Gastroesophageal sphincter (tissue), 4 donors: ENCODE measurements at regions not wholly inside any gene's neighbourhood (a gene's known extent, or its start where the extent isn't known, plus 50 kb on each side); places are given as distances from the start of the nearest gene placed in this dataset.
A peak's percentile ranks its signal among the peaks of the same experiment; 100 is the strongest.

ENCODE experiments used
- ATAC-seq: fragments of 150-250 bp; one replicate; pipeline ENCODE4 v1.9.1; 2016; ENCODE audit warnings: mild to moderate bottlenecking, moderate library complexity
- H3K27ac ChIP-seq, 4 donors: fragments of 200-600 bp; sonication (generic) in 3 of 4; 1 replicate in 3 of 4; 2 replicates in 1 of 4; pipeline ENCODE4 v1.5.1; 2016 to 2019
- H3K27me3 ChIP-seq: fragments of 200-600 bp; sonication (generic); one replicate; pipeline ENCODE4 v1.5.1; 2019
- H3K36me3 ChIP-seq, 2 donors: fragments of 200-600 bp; sonication (generic); one replicate each; pipeline ENCODE4 v1.5.1; 2019; ENCODE audit warnings: control low read depth in 1 of 2
- H3K4me1 ChIP-seq, 3 donors: fragments of 200-600 bp; sonication (generic); 1 replicate in 2 of 3; 2 replicates in 1 of 3; pipeline ENCODE4 v1.5.1; 2016 to 2019; ENCODE audit warnings: control low read depth in 2 of 3
- H3K4me3 ChIP-seq, 2 donors: fragments of 200-600 bp; sonication (generic); one replicate each; pipeline ENCODE4 v1.5.1; 2019; ENCODE audit warnings: mild to moderate bottlenecking in 1 of 2, moderate library complexity in 1 of 2
- H3K9me3 ChIP-seq, 3 donors: fragments of 200-600 bp; sonication (generic); one replicate each; pipeline ENCODE4 v1.5.1; 2017 to 2019; ENCODE audit warnings: control low read depth in 2 of 3
- CTCF ChIP-seq, 4 experiments: fragments of 200-600 bp in 2 of 4; fragments of 450-650 bp in 2 of 4; sonication (generic) in 1 of 4; IDR thresholded peaks; one replicate each; pipeline ENCODE4 v1.5.1; 2017 to 2019; ENCODE audit warnings: antibody characterized with exemption in 4 of 4, mild to moderate bottlenecking in 2 of 4, moderate library complexity in 2 of 4
- EP300 ChIP-seq: sonication (generic); formaldehyde crosslinking; IDR thresholded peaks from one replicate; pipeline ENCODE4 v1.6.1; 2017; ENCODE audit warnings: antibody characterized with exemption, mild to moderate bottlenecking
- POLR2A ChIP-seq, 2 donors: fragments of 450-650 bp; IDR thresholded peaks; one replicate each; pipeline ENCODE4 v1.6.1; 2017; ENCODE audit warnings: antibody characterized with exemption in 2 of 2, mild to moderate bottlenecking in 2 of 2, moderate library complexity in 1 of 2
- POLR2AphosphoS5 ChIP-seq: sonication (generic); formaldehyde crosslinking; IDR thresholded peaks from one replicate; pipeline ENCODE4 v1.6.1; 2017; ENCODE audit warnings: antibody characterized with exemption
- WGBS, 2 donors: methylation state at CpG; one replicate each; pipeline ENCODE4 v1.1.5; 2018; ENCODE audit warnings: low coverage in 1 of 2; 5-methylcytosine and 5-hydroxymethylcytosine counted together

GRCh38 chr2:180255981-180256380, 248.9 kb upstream of the CWC22 start:
- Histone ChIP-seq H3K4me3 (no peak overlapping the region), H3K36me3 (no peaks in the 10 kb centered on the region), H3K27ac (no peak overlapping the region), H3K4me1 (no peaks in the 10 kb centered on the region), H3K9me3 (no peaks in the 10 kb centered on the region), H3K27me3 (no peaks in the 10 kb centered on the region)
- ATAC-seq = no peak
- WGBS, 2 donors = 67 to 100% methylated on average over 1 of the region's 1 CpG
- no peak for TF ChIP-seq EP300
- TF ChIP-seq POLR2A (IDR thresholded peaks at IDR 0.05) = no peak
- no peak for TF ChIP-seq CTCF (IDR thresholded peaks at IDR 0.05)
- no peak for TF ChIP-seq POLR2AphosphoS5

GRCh38 chr2:180254872-180255271, 247.8 kb upstream of the CWC22 start:
- H3K27ac ChIP-seq = no peak overlapping the region
- WGBS, 2 donors = 57 to 58% methylated on average over 1 of the region's 1 CpG
- no peak overlapping the region for H3K4me3 ChIP-seq
- no peaks in the 10 kb centered on the region for H3K9me3 ChIP-seq
- no peaks in the 10 kb centered on the region for H3K36me3 ChIP-seq
- no peak for ATAC-seq
- no peaks in the 10 kb centered on the region for H3K27me3 ChIP-seq
- H3K4me1 ChIP-seq = no peaks in the 10 kb centered on the region
- TF ChIP-seq POLR2A (IDR thresholded peaks at IDR 0.05) (no peak), POLR2AphosphoS5 (no peak), EP300 (no peak), CTCF (IDR thresholded peaks at IDR 0.05) (no peak)

- no peak overlapping the region for H3K27ac ChIP-seq
- H3K27me3 ChIP-seq = no peaks in the 10 kb centered on the region
- WGBS, 2 donors = 52 to 78% methylated on average over 2 of the region's 2 CpGs
- no peaks in the 10 kb centered on the region for H3K36me3 ChIP-seq
- TF ChIP-seq CTCF (IDR thresholded peaks at IDR 0.05) (no peak), EP300 (no peak), POLR2AphosphoS5 (no peak), POLR2A (IDR thresholded peaks at IDR 0.05) (no peak)
- no peak overlapping the region for H3K4me3 ChIP-seq
- peak; percentile 25 for ATAC-seq
- no peaks in the 10 kb centered on the region for H3K9me3 ChIP-seq
- no peaks in the 10 kb centered on the region for H3K4me1 ChIP-seq
These were observed 240.6 kb upstream of the CWC22 start for GRCh38 chr2:180247658-180248057.

GRCh38 chr2:180246268-180246667, 239.2 kb upstream of the CWC22 start:
- TF ChIP-seq EP300 (no peak), POLR2A (IDR thresholded peaks at IDR 0.05) (no peak), POLR2AphosphoS5 (no peak), CTCF (IDR thresholded peaks at IDR 0.05) (no peak)
- H3K4me1 ChIP-seq = no peaks in the 10 kb centered on the region
- WGBS, 2 donors = 22% methylated on average over 2 of the region's 2 CpGs; no CpG with 5 or more reads in 1 of the 2 donors
- no peak overlapping the region for H3K27ac ChIP-seq
- no peaks in the 10 kb centered on the region for H3K27me3 ChIP-seq
- ATAC-seq = no peak
- H3K4me3 ChIP-seq = no peak overlapping the region
- no peaks in the 10 kb centered on the region for H3K36me3 ChIP-seq
- H3K9me3 ChIP-seq = no peaks in the 10 kb centered on the region

- Histone ChIP-seq H3K27ac (no peak overlapping the region), H3K27me3 (no peaks in the 10 kb centered on the region), H3K4me1 (no peaks in the 10 kb centered on the region), H3K9me3 (no peaks in the 10 kb centered on the region), H3K4me3 (no peak overlapping the region), H3K36me3 (no peaks in the 10 kb centered on the region)
- no peak for TF ChIP-seq POLR2A (IDR thresholded peaks at IDR 0.05)
- no peak for TF ChIP-seq CTCF (IDR thresholded peaks at IDR 0.05)
- no peak for TF ChIP-seq POLR2AphosphoS5
- no peak for TF ChIP-seq EP300
- ATAC-seq = no peak
These were observed 233.7 kb upstream of the CWC22 start for GRCh38 chr2:180240774-180241173.
